ENCODE measurements at regions not wholly inside any gene's neighbourhood (a gene's known extent, or its start where the extent isn't known, plus 50 kb on each side); places are given as distances from the start of the nearest gene placed in this dataset.

GRCh38 chr6:12422848-12423247 is 132.7 kb downstream of the EDN1 start:
- no peak for DNase-seq (ENCODE audit: low read depth in 2 of 2)

GRCh38 chr6:12423832-12424231 is 133.7 kb downstream of the EDN1 start:
- no peak for DNase-seq (ENCODE audit: low read depth in 2 of 2)

- DNase-seq (ENCODE audit: low read depth in 2 of 2): no peak
Measured at GRCh38 chr6:12426121-12426520, 136.0 kb downstream of the EDN1 start.

DNA sequence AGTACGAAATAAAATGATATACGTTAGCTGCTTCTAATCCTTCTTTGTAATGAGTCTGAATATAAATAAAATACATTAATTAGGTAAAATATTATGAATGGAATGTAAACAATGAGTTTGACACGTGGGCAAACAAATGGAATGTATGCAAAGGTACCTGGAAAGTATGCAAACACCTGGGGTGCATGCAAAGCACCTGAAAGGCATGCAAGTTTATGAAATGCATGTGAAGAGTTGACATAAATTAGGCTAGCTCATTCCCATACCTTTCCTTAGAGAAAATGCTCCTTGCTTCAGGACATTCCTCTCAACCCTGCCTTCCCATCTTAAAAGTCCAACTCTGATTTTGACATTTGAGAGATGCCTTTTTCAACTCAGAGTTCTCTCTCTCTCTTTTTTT is 140.9 kb downstream of the EDN1 start:
- DNase-seq (ENCODE audit: low read depth in 2 of 2): no peak

DNA sequence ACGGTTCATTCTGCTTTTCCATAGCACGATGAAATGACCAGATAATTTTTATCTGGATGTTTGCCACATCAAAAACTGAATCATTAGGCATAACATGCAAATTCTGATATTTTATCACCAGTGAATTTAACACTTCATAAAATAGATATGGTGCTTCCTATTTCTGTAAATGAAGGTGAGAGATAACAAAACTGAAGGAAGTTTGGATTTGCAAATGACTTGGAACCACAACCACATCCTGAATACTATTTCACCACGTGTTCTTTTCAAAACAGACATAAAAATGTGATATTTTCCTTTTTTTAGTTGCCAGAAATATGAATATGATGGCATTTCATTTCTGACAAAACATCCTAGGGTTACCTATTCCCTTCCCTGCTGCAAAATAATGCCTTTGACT is 146.1 kb downstream of the EDN1 start:
- no peak for DNase-seq (ENCODE audit: low read depth in 2 of 2)

GRCh38 chr6:12436683-12437082 is 146.5 kb downstream of the EDN1 start:
- DNase-seq (ENCODE audit: low read depth in 2 of 2): no peak

DNA sequence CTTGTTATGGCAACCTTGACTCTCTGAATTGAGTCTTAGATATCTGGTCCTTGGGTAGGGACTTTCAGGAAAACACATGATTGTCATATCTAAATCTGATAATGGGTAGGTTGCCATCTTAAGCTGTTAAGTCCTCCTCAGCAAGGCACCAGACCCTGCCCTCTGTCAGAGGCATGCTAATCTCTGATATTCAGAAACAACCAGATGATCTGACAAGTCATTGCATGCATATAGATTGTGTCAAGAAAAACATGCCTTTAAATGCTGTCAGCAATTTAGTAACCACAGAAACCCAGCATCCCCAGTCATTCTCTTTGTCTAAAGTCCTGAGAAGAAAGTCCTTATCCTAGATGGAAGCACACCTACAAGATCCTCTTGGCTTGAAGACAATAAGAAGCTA is 149.1 kb downstream of the EDN1 start:
- DNase-seq (ENCODE audit: low read depth in 2 of 2): no peak

DNA sequence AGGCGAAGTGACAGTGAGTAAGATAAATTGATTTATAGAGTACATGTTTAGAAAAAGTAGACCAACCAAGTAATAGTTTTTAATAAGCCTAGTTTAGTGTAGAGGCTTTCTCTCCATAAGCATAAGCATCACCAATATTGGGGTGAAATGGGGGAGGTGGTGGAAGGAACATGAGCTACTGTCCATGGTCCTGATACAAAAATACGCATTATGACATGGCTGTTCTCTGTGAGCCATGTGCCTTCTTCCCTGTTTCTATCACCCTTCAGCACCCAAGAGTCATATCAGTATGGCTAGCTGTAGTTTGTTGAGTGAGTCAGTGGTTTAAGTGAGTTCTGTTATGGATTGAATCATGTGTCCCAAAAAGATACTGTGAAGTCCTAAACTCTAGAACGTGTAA is 150.8 kb downstream of the EDN1 start:
- DNase-seq (ENCODE audit: low read depth in 2 of 2): no peak

DNA sequence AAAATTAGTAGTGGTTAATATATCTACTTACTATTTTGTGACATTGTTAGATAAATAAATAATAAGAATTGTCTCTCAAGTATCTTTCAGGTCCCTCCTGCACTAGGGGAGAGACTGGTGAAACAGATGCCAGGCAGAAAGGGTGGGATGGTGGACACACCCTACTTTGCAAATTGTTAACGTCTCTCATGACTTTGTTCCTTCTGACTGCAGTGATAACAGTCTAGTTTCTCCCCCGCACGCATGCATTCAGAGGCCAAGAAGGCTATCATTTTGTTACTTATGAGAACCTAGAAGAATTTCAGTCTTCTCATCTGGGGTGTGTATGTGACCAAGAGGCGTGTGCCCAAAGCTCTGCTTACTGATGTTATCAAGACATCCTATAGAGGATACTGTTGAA is 152.3 kb downstream of the EDN1 start:
- no peak for DNase-seq (ENCODE audit: low read depth in 2 of 2)

DNA sequence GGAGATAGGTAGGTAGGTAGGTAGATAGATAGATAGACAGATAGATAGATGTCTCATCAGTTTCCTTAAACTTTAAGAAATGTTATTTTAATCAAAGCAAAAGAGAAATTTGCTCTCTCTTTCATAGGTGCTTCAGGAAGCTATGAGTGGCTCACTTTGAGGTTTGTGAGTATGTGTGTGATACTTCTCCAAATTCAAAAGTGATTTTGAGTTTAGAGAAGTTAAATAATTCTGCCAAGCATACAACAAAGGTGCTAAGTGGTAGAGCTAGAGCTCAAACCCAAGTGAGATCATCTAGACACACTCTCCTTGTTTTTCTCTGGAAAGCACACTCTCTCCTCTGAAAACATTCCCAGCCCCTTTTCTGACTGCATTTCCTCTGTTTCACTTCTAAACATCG is 156.2 kb downstream of the EDN1 start:
- no peak for DNase-seq (ENCODE audit: low read depth in 2 of 2)

GRCh38 chr6:12449447-12449846 is 159.3 kb downstream of the EDN1 start:
- no peak for DNase-seq (ENCODE audit: low read depth in 2 of 2)

GRCh38 chr6:12450467-12450866 is 160.3 kb downstream of the EDN1 start:
- no peak for DNase-seq (ENCODE audit: low read depth in 2 of 2)

GRCh38 chr6:12456343-12456742 is 166.2 kb downstream of the EDN1 start:
- no peak for DNase-seq (ENCODE audit: low read depth in 2 of 2)

DNA sequence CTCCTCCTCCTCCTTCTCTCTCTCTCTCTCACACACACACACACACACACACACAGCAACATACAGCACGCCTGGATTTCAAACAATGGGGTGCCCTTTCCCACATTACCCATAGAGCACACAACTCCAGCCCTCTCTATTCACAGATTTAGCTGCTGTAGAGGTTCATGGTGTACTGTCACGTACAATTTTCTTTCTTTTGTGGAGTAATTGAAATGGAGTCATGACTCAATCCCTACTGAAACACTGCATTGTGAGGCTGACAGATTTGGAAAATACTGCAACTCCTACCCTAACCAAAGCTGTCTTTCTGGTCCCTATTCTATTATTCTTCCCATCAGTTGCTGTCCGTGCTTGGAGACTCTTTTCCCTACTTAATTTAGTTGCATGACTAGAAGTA is 166.9 kb downstream of the EDN1 start:
- no peak for DNase-seq (ENCODE audit: low read depth in 2 of 2)

DNA sequence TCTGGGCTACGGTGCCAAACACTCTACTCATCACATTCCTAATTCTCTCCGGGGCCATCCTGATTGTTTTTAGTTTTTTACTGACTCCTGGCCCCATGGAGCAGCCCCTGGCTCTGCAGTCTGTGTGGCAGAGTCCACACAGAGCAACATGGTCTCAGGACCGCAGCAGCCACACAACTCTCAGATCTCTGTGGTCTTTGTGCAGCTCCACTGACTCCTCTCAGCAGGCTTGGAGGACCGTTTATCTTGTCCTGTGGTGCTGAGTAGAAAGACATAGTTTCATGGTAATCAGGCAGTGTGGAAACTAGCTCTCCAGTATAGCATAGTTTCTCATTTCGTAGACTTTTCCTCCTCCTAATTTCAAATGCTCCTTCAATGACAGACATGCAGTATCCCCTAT is 168.4 kb downstream of the EDN1 start:
- no peak for DNase-seq (ENCODE audit: low read depth in 2 of 2)

DNA sequence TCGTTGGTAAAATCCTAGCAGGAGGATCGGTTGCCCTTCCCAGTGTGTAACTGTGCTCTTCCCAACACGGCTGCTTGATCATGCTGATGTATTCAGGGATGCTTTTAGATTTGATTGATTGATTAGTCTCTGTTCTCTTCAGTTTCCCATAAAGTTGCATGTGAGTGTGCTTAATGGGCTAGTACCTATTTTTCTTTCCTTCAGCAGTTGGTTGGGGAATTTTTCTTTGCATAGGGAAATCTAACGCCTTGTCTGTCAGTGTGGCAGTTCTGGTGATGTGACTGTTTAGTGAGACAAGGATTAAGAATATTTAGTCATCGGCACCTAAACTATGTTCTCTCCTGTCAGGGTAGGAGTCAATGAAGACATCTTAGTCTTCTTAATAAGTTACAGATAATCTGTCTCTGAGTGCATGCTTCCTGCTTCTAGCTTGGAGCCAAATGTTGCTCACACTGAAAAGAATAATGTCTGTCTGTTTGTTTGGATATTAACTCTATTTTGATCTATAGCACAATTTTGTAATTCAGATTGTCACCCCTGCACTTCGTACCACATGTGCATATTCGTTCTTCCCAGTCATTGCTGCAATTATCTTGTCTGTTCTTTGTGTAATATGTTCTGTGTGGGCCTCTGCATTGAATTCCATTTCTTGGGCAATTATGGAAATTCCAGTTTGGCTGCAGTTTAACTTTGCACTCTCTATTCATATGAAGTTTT is 169.9 kb downstream of the EDN1 start:
- DNase-seq (ENCODE audit: low read depth in 2 of 2): no peak

DNA sequence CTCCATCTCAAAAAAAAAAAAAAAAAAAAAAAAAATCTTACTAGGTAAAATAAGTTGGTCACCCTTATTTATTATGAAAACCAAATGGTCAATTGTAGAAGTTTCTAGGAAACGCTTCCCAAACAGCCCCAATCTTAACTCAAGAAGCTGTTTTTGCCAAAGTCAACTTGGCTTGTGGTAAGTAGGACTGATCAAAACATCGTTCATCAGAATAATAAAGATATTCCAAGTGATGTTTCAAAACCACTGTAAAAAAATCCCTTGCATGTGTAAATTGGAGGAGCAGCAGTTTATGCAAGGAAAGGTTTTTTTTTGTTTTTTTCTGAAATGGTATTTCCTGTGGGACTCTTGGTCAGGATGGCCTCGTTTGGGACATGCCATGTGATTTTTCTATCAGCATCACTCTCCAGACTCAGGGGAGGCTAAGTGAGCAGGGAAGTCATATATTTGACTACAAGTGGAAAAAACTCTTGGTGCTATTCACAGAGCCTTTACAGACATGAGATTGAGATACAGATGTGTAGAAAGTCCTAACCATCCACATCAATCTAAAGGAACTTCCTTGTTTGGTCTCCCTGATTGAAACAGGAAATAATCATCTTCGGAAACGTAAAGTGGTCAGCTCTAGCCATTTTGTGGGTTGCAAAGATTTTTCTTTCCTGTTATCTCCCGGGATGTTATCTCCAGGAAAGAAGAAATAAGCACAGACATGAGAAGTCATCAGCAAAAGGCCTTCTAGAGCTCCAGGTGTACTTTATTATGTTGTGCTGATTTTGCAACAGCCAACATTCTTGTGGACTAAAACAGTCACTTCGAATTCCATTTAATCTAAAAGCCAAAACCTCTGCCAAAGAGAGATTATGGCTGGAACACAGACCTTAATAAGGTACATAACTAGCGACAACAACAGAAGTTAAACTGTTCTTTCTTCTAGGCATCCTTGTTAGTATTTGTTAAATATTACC is 177.8 kb downstream of the EDN1 start:
- no peak for DNase-seq (ENCODE audit: low read depth in 2 of 2)

- no peak for DNase-seq (ENCODE audit: low read depth in 2 of 2)
Measured at GRCh38 chr6:12472601-12473038, 182.5 kb downstream of the EDN1 start.

DNA sequence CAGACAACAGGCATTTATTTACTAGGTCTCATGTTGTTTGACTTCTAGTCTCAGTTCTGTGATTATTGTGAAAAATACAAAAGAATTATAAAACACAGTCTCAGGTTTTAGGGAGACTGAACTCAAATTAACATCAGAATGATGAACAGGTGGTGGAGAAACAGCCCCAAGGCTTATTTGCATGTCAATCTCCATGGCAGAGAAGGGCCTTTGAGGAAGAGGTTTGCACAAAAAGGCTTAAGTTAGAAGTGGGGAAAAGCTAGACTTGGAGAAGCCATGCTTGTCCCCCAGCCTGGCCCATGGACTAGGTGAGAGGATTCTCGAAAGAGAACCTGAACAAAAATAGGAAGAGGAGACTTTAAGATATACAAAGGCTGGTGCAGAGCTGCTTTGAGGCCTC is 183.3 kb downstream of the EDN1 start:
- DNase-seq (ENCODE audit: low read depth in 2 of 2): no peak

GRCh38 chr6:12474167-12475140 is 184.3 kb downstream of the EDN1 start:
- DNase-seq (ENCODE audit: low read depth in 2 of 2): no peak

DNA sequence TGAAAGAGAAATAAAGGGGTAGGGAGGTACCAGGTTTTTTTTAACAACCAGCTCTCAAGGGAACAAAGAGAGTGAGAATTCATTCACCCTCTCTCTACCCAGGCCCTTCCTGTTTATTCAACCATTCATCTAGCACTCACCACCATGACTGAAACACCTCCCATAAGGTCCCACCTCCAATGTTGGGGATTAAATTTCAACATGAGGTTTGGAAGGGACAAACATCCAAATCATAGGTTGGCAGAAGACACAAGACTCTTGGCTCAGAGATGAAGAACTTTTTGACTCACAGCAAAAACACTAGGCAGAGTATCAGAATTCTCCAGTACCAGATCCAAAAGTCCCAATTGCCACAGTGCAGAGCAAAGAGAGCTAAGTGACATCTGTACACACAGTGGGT is 186.3 kb downstream of the EDN1 start:
- DNase-seq (ENCODE audit: low read depth in 2 of 2): no peak

DNA sequence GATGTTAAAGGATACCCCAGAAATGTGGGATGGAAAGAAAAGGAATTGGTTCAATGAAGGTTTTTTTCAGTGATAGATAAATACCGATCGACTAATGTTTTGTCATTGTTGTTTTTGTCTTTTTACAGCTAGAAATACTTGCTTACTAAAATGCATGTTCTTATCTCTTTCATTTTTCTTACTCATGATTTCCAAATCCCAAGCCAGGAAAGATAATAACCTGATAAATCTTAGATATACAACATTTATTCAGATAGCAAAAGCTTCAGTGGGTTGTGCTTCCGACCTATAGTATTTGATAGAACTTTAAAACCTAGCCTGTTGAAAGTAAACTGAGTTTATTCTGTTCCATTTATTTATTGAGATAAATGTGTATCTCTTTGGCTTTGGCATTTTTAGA is 187.5 kb downstream of the EDN1 start:
- no peak for DNase-seq (ENCODE audit: low read depth in 2 of 2)

All from stimulated activated CD4-positive, alpha-beta T cell treated with anti-CD3 and anti-CD28 coated beads, Interleukin-1b, Interleukin-23, amount 100 ng/mL, for 4 hours (primary cell).